H9 (cell line): ENCODE measurements at regions not wholly inside any gene's neighbourhood (a gene's known extent, or its start where the extent isn't known, plus 50 kb on each side); places are given as distances from the start of the nearest gene placed in this dataset.

Experiments
- DNase-seq: peaks from one replicate; pipeline ENCODE4 v3.0.0-alpha.2; 2017
- H2AFZ ChIP-seq: one replicate; pipeline ENCODE4 v1.6.1; 2013; ENCODE audit warnings: mild to moderate bottlenecking, low read length, control low read depth, moderate library complexity
- H2AK5ac ChIP-seq: 2 replicates; pipeline ENCODE4 v1.6.1; 2013; ENCODE audit warnings: low read length, control low read depth, mixed read lengths; ENCODE audit not compliant: insufficient read length
- H2BK120ac ChIP-seq: one replicate; pipeline ENCODE4 v1.6.1; 2013; ENCODE audit warnings: low read depth, mild to moderate bottlenecking, low read length, control low read depth, inconsistent platforms; ENCODE audit not compliant: poor library complexity, severe bottlenecking
- H2BK12ac ChIP-seq: 2 replicates; pipeline ENCODE4 v1.6.1; 2013; ENCODE audit warnings: low read length, control low read depth, mixed read lengths, low read depth; ENCODE audit not compliant: insufficient read length
- H2BK15ac ChIP-seq: 2 replicates; pipeline ENCODE4 v1.6.1; 2013; ENCODE audit warnings: low read depth, low read length, control low read depth
- H2BK20ac ChIP-seq: one replicate; pipeline ENCODE4 v1.6.1; 2013; ENCODE audit warnings: low read depth, mild to moderate bottlenecking, low read length, control low read depth, inconsistent platforms; ENCODE audit not compliant: poor library complexity, severe bottlenecking
- H2BK5ac ChIP-seq: 2 replicates; pipeline ENCODE4 v1.6.1; 2013; ENCODE audit warnings: low read length, control low read depth, mixed read lengths; ENCODE audit not compliant: insufficient read length
- H3K14ac ChIP-seq: 2 replicates; pipeline ENCODE4 v1.6.1; 2013; ENCODE audit warnings: low read length, control low read depth; ENCODE audit not compliant: insufficient read depth
- H3K18ac ChIP-seq: 2 replicates; pipeline ENCODE4 v1.6.1; 2013; ENCODE audit warnings: low read depth, mild to moderate bottlenecking, mixed read lengths, low read length, control low read depth; ENCODE audit not compliant: insufficient read length
- H3K23ac ChIP-seq: 2 replicates; pipeline ENCODE4 v1.6.1; 2013; ENCODE audit warnings: low read length, control low read depth, mixed read lengths, low read depth; ENCODE audit not compliant: insufficient read length
- H3K23me2 ChIP-seq: 2 replicates; pipeline ENCODE4 v1.6.1; 2013; ENCODE audit warnings: low read depth, mild to moderate bottlenecking, mixed read lengths, low read length, control low read depth; ENCODE audit not compliant: insufficient read length, poor library complexity, severe bottlenecking
- H3K27ac ChIP-seq: 2 replicates; pipeline ENCODE4 v1.5.1; 2013; ENCODE audit warnings: low read length, control low read depth, mixed read lengths, low read depth; ENCODE audit not compliant: insufficient read length
- H3K27me3 ChIP-seq: 2 replicates; pipeline ENCODE4 v1.6.1; 2013; ENCODE audit warnings: low read length, control low read depth, inconsistent platforms; ENCODE audit not compliant: insufficient read depth
- H3K4ac ChIP-seq: 2 replicates; pipeline ENCODE4 v1.6.1; 2013; ENCODE audit warnings: low read depth, mild to moderate bottlenecking, control low read depth, inconsistent platforms, low read length, moderate library complexity
- H3K4me1 ChIP-seq: 2 replicates; pipeline ENCODE4 v1.6.1; 2013; ENCODE audit warnings: low read length, control low read depth, inconsistent platforms; ENCODE audit not compliant: insufficient read depth
- H3K4me2 ChIP-seq: 2 replicates; pipeline ENCODE4 v1.6.1; 2013; ENCODE audit warnings: low read length, control low read depth, mixed read lengths; ENCODE audit not compliant: insufficient read length, insufficient read depth
- H3K56ac ChIP-seq: 2 replicates; pipeline ENCODE4 v1.6.1; 2013; ENCODE audit warnings: low read depth, mild to moderate bottlenecking, mixed read lengths, low read length, control low read depth; ENCODE audit not compliant: insufficient read length
- H3K79me1 ChIP-seq: 2 replicates; pipeline ENCODE4 v1.6.1; 2013; ENCODE audit warnings: low read depth, mild to moderate bottlenecking, moderate library complexity, low read length, control low read depth, inconsistent platforms; ENCODE audit not compliant: insufficient read depth, poor library complexity, severe bottlenecking
- H3K79me2 ChIP-seq: 2 replicates; pipeline ENCODE4 v1.6.1; 2013; ENCODE audit warnings: low read length, control low read depth, inconsistent platforms; ENCODE audit not compliant: insufficient read depth
- H3K9ac ChIP-seq: 2 replicates; pipeline ENCODE4 v1.6.1; 2013; ENCODE audit warnings: low read length, control low read depth, mixed read lengths; ENCODE audit not compliant: insufficient read length; ENCODE audit errors: extremely low read depth
- H3K9me3 ChIP-seq: one replicate; pipeline ENCODE4 v1.6.1; 2013; ENCODE audit warnings: low read depth, low read length, inconsistent platforms; ENCODE audit not compliant: control insufficient read depth
- H3T11ph ChIP-seq: one replicate; pipeline ENCODE4 v1.6.1; 2013; ENCODE audit warnings: mild to moderate bottlenecking, low read length, control low read depth, inconsistent platforms
- H4K20me1 ChIP-seq: one replicate; pipeline ENCODE4 v1.6.1; 2013; ENCODE audit not compliant: control insufficient read depth, insufficient read length, insufficient read depth
- H4K5ac ChIP-seq: 2 replicates; pipeline ENCODE4 v1.6.1; 2013; ENCODE audit warnings: low read depth, mild to moderate bottlenecking, mixed read lengths, low read length, control low read depth; ENCODE audit not compliant: insufficient read length
- H4K8ac ChIP-seq: replicated peaks from 2 replicates; pipeline ENCODE4 v1.6.1; 2013; ENCODE audit warnings: low read length, control low read depth, mixed read lengths, low read depth; ENCODE audit not compliant: insufficient read length
- H4K91ac ChIP-seq: 2 replicates; pipeline ENCODE4 v1.6.1; 2013; ENCODE audit warnings: low read depth, mild to moderate bottlenecking, moderate library complexity, mixed read lengths, low read length, control low read depth; ENCODE audit not compliant: insufficient read length
- H3K27ac Mint-ChIP-seq, 3 experiments: 2 replicates in 2 of 3; 3 replicates in 1 of 3; pipeline ENCODE4 v1.8.0; 2020 to 2021; ENCODE audit warnings: mixed read lengths in 3 of 3, mild to moderate bottlenecking in 1 of 3, moderate library complexity in 1 of 3
- H3K27me3 Mint-ChIP-seq: 2 replicates; pipeline ENCODE4 v1.8.0; 2021; ENCODE audit warnings: low read depth, mild to moderate bottlenecking, moderate library complexity, mixed read lengths
- H3K36me3 Mint-ChIP-seq, 3 experiments: 2 replicates in 2 of 3; 3 replicates in 1 of 3; pipeline ENCODE4 v1.8.0; 2020 to 2021; ENCODE audit warnings: low read depth in 3 of 3, mixed read lengths in 3 of 3; ENCODE audit not compliant: insufficient read depth in 1 of 3
- H3K4me1 Mint-ChIP-seq, 2 experiments: 2 replicates each; pipeline ENCODE4 v1.8.0; 2020; ENCODE audit warnings: mixed read lengths in 2 of 2
- H3K4me3 Mint-ChIP-seq, 2 experiments: 2 replicates in 1 of 2; 3 replicates in 1 of 2; pipeline ENCODE4 v1.8.0; 2020 to 2021; ENCODE audit warnings: mild to moderate bottlenecking in 2 of 2, mixed read lengths in 2 of 2, moderate library complexity in 1 of 2
- H3K9me3 Mint-ChIP-seq, 2 experiments: 2 replicates in 1 of 2; 3 replicates in 1 of 2; pipeline ENCODE4 v1.8.0; 2020; ENCODE audit warnings: mild to moderate bottlenecking in 2 of 2, mixed read lengths in 2 of 2, moderate library complexity in 1 of 2
- CTCF ChIP-seq: fragments of 200-600 bp; sonication (generic); conservative IDR thresholded peaks from 3 replicates; pipeline ENCODE4 v1.8.0; 2021; ENCODE audit warnings: antibody characterized with exemption, mild to moderate bottlenecking
- WGBS: extraction: QIAGEN DNeasy Blood & Tissue Kit; methylation state at CpG from one replicate; pipeline ENCODE4 v1.1.7; 2013; ENCODE audit warnings: missing lambda C conversion rate, low lambda C conversion rate, mixed read lengths; ENCODE audit not compliant: insufficient read length; ENCODE audit errors: extremely low coverage; 5-methylcytosine and 5-hydroxymethylcytosine counted together

- H2AFZ ChIP-seq: no peak overlapping the region
- H3K27ac ChIP-seq: no peak overlapping the region
- no peak overlapping the region for H4K91ac ChIP-seq
- Mint-ChIP-seq H3K4me1 (peaks cover 20 to 25% of the 10 kb centered on the region in 2 experiments), H3K36me3 (no peaks in the 10 kb centered on the region), H3K27me3 (peaks cover 8% of the 10 kb centered on the region), H3K4me3 (no peak overlapping the region), H3K9me3 (no peaks in the 10 kb centered on the region), H3K27ac (no peak overlapping the region)
- H2BK120ac ChIP-seq: no peak overlapping the region
- H2BK5ac ChIP-seq: no peak overlapping the region
- H3K23ac ChIP-seq: no peak overlapping the region
- H3T11ph ChIP-seq: no peak overlapping the region
- no peaks in the 10 kb centered on the region for H3K9me3 ChIP-seq
- no peaks in the 10 kb centered on the region for H3K23me2 ChIP-seq
- no peak overlapping the region for H4K8ac ChIP-seq
- no peaks in the 10 kb centered on the region for H3K79me1 ChIP-seq
- H3K4me1 ChIP-seq: peaks cover 5% of the 10 kb centered on the region; the same call in 1 of the 2 replicates
- H2BK12ac ChIP-seq: no peak overlapping the region
- no peak overlapping the region for H2AK5ac ChIP-seq
- no peak overlapping the region for H2BK15ac ChIP-seq
- no peak overlapping the region for H3K4ac ChIP-seq
- no peaks in the 10 kb centered on the region for H3K79me2 ChIP-seq
- H3K27me3 ChIP-seq: no peaks in the 10 kb centered on the region
- no peak overlapping the region for H3K9ac ChIP-seq
- H2BK20ac ChIP-seq: no peak overlapping the region
- no peak overlapping the region for H3K18ac ChIP-seq
- H3K14ac ChIP-seq: no peak overlapping the region
- no peak for TF ChIP-seq CTCF
- H4K20me1 ChIP-seq: no peaks in the 10 kb centered on the region
- no peak for DNase-seq
- no peak overlapping the region for H3K56ac ChIP-seq
- no peak overlapping the region for H4K5ac ChIP-seq
- no CpG with 5 or more reads among the region's 3 CpGs for WGBS
- no peak overlapping the region for H3K4me2 ChIP-seq
Measured at GRCh38 chr1:157306896-157307295, 168.7 kb upstream of the ETV3 start.
